K562 (cell line): ENCODE measurements at regions not wholly inside any gene's neighbourhood (a gene's known extent, or its start where the extent isn't known, plus 50 kb on each side); places are given as distances from the start of the nearest gene placed in this dataset.

Experiments used
- DLX4 ChIP-seq: fragments of 250-450 bp; sonication (Bioruptor Pico); IDR thresholded peaks from 2 replicates; pipeline ENCODE4 v1.6.1; 2021; ENCODE audit warnings: mild to moderate bottlenecking
- E2F4 ChIP-seq: sonication (generic); formaldehyde crosslinking; IDR thresholded peaks from 2 replicates; pipeline ENCODE4 v1.8.0; 2022; ENCODE audit warnings: mild to moderate bottlenecking, low read depth, missing genetic modification reagents
- HINFP ChIP-seq: fragments of 450-650 bp; conservative IDR thresholded peaks from 2 replicates; pipeline ENCODE4 v1.6.1; 2016; ENCODE audit warnings: missing genetic modification characterization, low read depth, mild to moderate bottlenecking, control low read depth, missing compliant biosample characterization
- MEF2A ChIP-seq: IDR thresholded peaks from 2 replicates; pipeline ENCODE4 v1.6.1; 2011; ENCODE audit warnings: low read depth, mild to moderate bottlenecking, low read length, moderate library complexity; ENCODE audit not compliant: control insufficient read depth
- NUFIP1 ChIP-seq: fragments of 450-650 bp; IDR thresholded peaks from 2 replicates; pipeline ENCODE4 v1.6.1; 2018; ENCODE audit not compliant: partially characterized antibody
- TCF3 ChIP-seq: sonication (generic); formaldehyde crosslinking; IDR thresholded peaks from 2 replicates; pipeline ENCODE4 v1.4.0; 2020; ENCODE audit warnings: mild to moderate bottlenecking, missing genetic modification reagents
- USF2 ChIP-seq: sonication (generic); formaldehyde crosslinking; IDR thresholded peaks from 2 replicates; pipeline ENCODE4 v1.5.0; 2020; ENCODE audit warnings: missing genetic modification reagents

- TF ChIP-seq USF2 (CRISPR knock-in tag) (no peak), MEF2A (no peak), E2F4 (CRISPR knock-in tag) (no peak), NUFIP1 (no peak), TCF3 (CRISPR knock-in tag) (no peak), HINFP (no peak), DLX4 (CRISPR knock-in tag) (no peak)
Observed at GRCh38 chr11:13889552-13890249, 72.8 kb upstream of the SPON1 start (continued).
